ENCODE measurements at regions not wholly inside any gene's neighbourhood (a gene's known extent, or its start where the extent isn't known, plus 50 kb on each side); places are given as distances from the start of the nearest gene placed in this dataset.

DNA sequence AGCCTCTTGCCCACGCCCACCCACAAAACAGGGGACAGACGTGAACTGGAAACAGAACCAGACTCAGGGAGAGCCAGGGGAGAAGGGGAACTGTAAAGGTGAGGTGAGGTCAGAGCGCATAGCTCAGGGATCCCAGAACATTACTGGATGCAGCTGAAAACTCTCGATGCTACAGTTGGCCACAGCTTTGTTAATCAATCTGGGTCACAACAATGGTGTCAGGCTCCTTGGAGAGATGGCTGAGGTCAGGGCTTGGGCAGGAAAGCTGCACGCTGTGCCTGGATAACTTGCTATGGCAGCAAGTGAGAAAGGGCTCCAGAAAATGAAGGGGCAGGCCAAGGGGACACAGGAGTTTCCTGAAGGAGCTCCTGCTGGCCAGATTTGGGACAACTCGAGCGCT is 263.3 kb downstream of the TFCP2L1 start:
- ATAC-seq: no peak
- H3K9me3 ChIP-seq: peaks cover 2% of the 10 kb centered on the region
- no peaks in the 10 kb centered on the region for H3K27me3 ChIP-seq (ENCODE audit: insufficient read depth in 3 of 3, low read length in 2 of 3)
- no peaks in the 10 kb centered on the region for H3K4me1 ChIP-seq
- DNase-seq: no peak
- no peaks in the 10 kb centered on the region for H3K36me3 ChIP-seq (ENCODE audit: insufficient read depth in 1 of 2, low read depth in 1 of 2)
- WGBS, 3 donors: 50 to 70% (median 58%) methylated on average over 7 of the region's 7 CpGs
- H3K27ac ChIP-seq: no peak overlapping the region
- TF ChIP-seq, protein P1, sequence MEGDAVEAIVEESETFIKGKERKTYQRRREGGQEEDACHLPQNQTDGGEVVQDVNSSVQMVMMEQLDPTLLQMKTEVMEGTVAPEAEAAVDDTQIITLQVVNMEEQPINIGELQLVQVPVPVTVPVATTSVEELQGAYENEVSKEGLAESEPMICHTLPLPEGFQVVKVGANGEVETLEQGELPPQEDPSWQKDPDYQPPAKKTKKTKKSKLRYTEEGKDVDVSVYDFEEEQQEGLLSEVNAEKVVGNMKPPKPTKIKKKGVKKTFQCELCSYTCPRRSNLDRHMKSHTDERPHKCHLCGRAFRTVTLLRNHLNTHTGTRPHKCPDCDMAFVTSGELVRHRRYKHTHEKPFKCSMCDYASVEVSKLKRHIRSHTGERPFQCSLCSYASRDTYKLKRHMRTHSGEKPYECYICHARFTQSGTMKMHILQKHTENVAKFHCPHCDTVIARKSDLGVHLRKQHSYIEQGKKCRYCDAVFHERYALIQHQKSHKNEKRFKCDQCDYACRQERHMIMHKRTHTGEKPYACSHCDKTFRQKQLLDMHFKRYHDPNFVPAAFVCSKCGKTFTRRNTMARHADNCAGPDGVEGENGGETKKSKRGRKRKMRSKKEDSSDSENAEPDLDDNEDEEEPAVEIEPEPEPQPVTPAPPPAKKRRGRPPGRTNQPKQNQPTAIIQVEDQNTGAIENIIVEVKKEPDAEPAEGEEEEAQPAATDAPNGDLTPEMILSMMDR (IDR thresholded peaks at IDR 0.05): no peak
- no peak overlapping the region for H3K4me3 ChIP-seq
- intact Hi-C loops (cut with DNase I): no loop called here

DNA sequence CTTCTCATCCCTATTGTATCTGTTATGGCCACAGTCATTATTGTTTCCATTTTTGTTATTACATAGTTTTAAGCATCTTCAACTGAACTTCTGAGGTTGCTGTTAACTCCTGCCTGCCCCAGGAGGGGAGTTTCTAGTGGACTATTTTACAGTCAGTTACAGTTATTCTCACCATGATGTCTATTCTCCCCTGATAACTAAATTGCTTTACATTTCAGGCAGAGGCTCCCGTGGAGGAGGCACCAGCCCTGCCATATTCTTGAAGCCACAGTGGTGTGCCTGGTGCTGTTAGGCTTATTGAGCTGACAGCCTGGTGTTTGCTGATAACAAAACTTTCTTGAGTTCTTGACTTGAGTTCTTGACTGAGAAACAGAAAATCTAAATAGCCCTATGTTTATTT is 256.4 kb downstream of the TFCP2L1 start:
- no peaks in the 10 kb centered on the region for H3K4me1 ChIP-seq
- no peak overlapping the region for H3K27ac ChIP-seq
- DNase-seq: no peak
- no peaks in the 10 kb centered on the region for H3K27me3 ChIP-seq (ENCODE audit: insufficient read depth in 3 of 3, low read length in 2 of 3)
- intact Hi-C loops (cut with DNase I): no loop called here
- no peak overlapping the region for H3K4me3 ChIP-seq
- TF ChIP-seq, protein P1 (IDR thresholded peaks at IDR 0.05): no peak
- peaks cover 2% of the 10 kb centered on the region for H3K9me3 ChIP-seq
- no peak for ATAC-seq
- H3K36me3 ChIP-seq (ENCODE audit: insufficient read depth in 1 of 2, low read depth in 1 of 2): no peaks in the 10 kb centered on the region
- WGBS, 3 donors: 42 to 49% (median 46%) methylated on average over 1 of the region's 1 CpG

- H3K27me3 ChIP-seq (ENCODE audit: insufficient read depth in 3 of 3, low read length in 2 of 3): no peaks in the 10 kb centered on the region
- TF ChIP-seq, protein P1 (IDR thresholded peaks at IDR 0.05): no peak
- H3K4me1 ChIP-seq: no peaks in the 10 kb centered on the region
- no peak overlapping the region for H3K4me3 ChIP-seq
- DNase-seq: no peak
- intact Hi-C loops (cut with DNase I): no loop called here
- no peaks in the 10 kb centered on the region for H3K36me3 ChIP-seq (ENCODE audit: insufficient read depth in 1 of 2, low read depth in 1 of 2)
- no peak for ATAC-seq
- H3K27ac ChIP-seq: no peak overlapping the region
- H3K9me3 ChIP-seq: no peaks in the 10 kb centered on the region
- 70 to 91% (median 88%) methylated on average over 3 of the region's 3 CpGs for WGBS, 3 donors
These were observed 254.5 kb downstream of the TFCP2L1 start for GRCh38 chr2:121030523-121030922.

DNA sequence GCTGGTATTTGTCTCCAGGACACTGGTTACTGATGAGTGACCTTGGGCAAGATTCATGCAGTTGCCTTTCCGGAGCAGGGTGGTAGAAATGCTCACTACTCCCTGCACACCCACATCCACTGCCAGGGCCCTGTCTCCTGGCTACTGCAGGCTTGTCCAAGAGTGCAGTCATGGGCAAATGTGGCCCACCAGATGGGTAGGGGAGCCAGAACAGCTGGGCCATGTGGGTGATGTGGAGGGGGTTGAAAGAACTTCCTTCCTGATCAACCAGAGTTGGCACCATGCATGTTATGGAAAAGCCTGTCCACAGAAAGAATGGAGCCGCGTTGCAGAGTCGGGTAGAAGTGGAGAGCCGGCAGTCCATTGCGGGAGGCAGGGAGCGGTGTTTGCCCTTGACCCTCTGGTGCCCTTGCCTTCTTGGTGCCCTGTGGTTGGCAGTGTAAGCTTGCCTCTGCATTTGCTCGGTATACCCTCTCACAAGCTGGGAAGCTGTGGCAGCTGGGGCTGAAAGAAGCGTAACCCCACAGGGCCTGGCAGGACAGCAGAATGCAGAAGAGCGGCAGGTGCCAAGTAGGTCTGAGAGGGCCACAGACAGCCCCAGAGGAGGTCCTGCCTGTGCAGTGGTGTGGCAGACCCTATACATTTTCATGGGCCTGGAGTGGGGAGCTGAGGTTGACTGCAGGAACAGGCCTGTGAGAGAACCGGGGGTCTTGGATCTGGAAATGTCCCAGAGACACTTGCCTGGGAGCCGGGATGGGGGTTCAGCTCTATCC is 253.2 kb downstream of the TFCP2L1 start:
- Histone ChIP-seq H3K27ac (no peak overlapping the region), H3K9me3 (no peaks in the 10 kb centered on the region), H3K4me3 (no peak overlapping the region), H3K4me1 (no peaks in the 10 kb centered on the region), H3K27me3 (ENCODE audit: insufficient read depth in 3 of 3, low read length in 2 of 3) (no peaks in the 10 kb centered on the region), H3K36me3 (ENCODE audit: insufficient read depth in 1 of 2, low read depth in 1 of 2) (no peaks in the 10 kb centered on the region)
- no peak for DNase-seq
- WGBS, 3 donors: 57 to 88% (median 57%) methylated on average over 12 of the region's 12 CpGs
- no peak for ATAC-seq
- TF ChIP-seq, protein P1 (IDR thresholded peaks at IDR 0.05): no peak
- intact Hi-C loops (cut with DNase I): no loop called here

Measured in psoas muscle (tissue), 7 donors.